ENCODE measurements at regions not wholly inside any gene's neighbourhood (a gene's known extent, or its start where the extent isn't known, plus 50 kb on each side); places are given as distances from the start of the nearest gene placed in this dataset.

GRCh38 chr2:122643725-122644329, 888.4 kb downstream of the TSN start:
- peak; percentile 75 for DNase-seq (ENCODE audit: low spot score)

GRCh38 chr2:122651236-122651635, 895.8 kb downstream of the TSN start:
- DNase-seq (ENCODE audit: low spot score): no peak

GRCh38 chr2:122651780-122652179, 896.3 kb downstream of the TSN start:
- DNase-seq (ENCODE audit: low spot score): no peak

GRCh38 chr2:122652670-122653069, 897.2 kb downstream of the TSN start:
- DNase-seq (ENCODE audit: low spot score): no peak

GRCh38 chr2:122656403-122656802, 901.0 kb downstream of the TSN start:
- DNase-seq (ENCODE audit: low spot score): no peak

GRCh38 chr2:122660786-122661634, 905.6 kb downstream of the TSN start:
- DNase-seq (ENCODE audit: low spot score): no peak

GRCh38 chr2:122663620-122664019, 908.2 kb downstream of the TSN start:
- DNase-seq (ENCODE audit: low spot score): no peak

GRCh38 chr2:122669627-122670026, 914.2 kb downstream of the TSN start:
- no peak for DNase-seq (ENCODE audit: low spot score)

- DNase-seq (ENCODE audit: low spot score): no peak
Observed at GRCh38 chr2:122670897-122671296, 915.4 kb downstream of the TSN start.

- DNase-seq (ENCODE audit: low spot score): no peak
Observed at GRCh38 chr2:122680662-122681061, 925.2 kb downstream of the TSN start.

- DNase-seq (ENCODE audit: low spot score): no peak
Observed at GRCh38 chr2:122681626-122682025, 926.2 kb downstream of the TSN start.

GRCh38 chr2:122682356-122682755, 926.9 kb downstream of the TSN start:
- no peak for DNase-seq (ENCODE audit: low spot score)

- no peak for DNase-seq (ENCODE audit: low spot score)
Observed at GRCh38 chr2:122683018-122683417, 927.6 kb downstream of the TSN start.

GRCh38 chr2:122692400-122693083, 937.1 kb downstream of the TSN start:
- no peak for DNase-seq (ENCODE audit: low spot score)

GRCh38 chr2:122697415-122697814, 942.0 kb downstream of the TSN start:
- DNase-seq (ENCODE audit: low spot score): no peak

- DNase-seq (ENCODE audit: low spot score): no peak
Observed at GRCh38 chr2:122703676-122704075, 948.2 kb downstream of the TSN start.

GRCh38 chr2:122704109-122704563, 948.7 kb downstream of the TSN start:
- DNase-seq (ENCODE audit: low spot score): no peak

- no peak for DNase-seq (ENCODE audit: low spot score)
Observed at GRCh38 chr2:122705746-122706145, 950.3 kb downstream of the TSN start.

GRCh38 chr2:122706757-122707223, 951.3 kb downstream of the TSN start:
- DNase-seq (ENCODE audit: low spot score): no peak

GRCh38 chr2:122707224-122707824, 951.9 kb downstream of the TSN start:
- no peak for DNase-seq (ENCODE audit: low spot score)

GRCh38 chr2:122710049-122710448, 954.6 kb downstream of the TSN start:
- DNase-seq (ENCODE audit: low spot score): no peak

GRCh38 chr2:122713800-122714199, 958.3 kb downstream of the TSN start:
- DNase-seq (ENCODE audit: low spot score): no peak

All from COLO829 (cell line).